Ectodermal cell (in vitro differentiated cells): ENCODE measurements at regions not wholly inside any gene's neighbourhood (a gene's known extent, or its start where the extent isn't known, plus 50 kb on each side); places are given as distances from the start of the nearest gene placed in this dataset.

Experiments
- H3K27ac ChIP-seq: 2 replicates; pipeline ENCODE4 v1.7.0; 2013; ENCODE audit warnings: mild to moderate bottlenecking, low read depth, low read length; ENCODE audit not compliant: insufficient read depth, poor library complexity, severe bottlenecking
- H3K27me3 ChIP-seq: 2 replicates; pipeline ENCODE4 v1.7.0; 2013; ENCODE audit warnings: mild to moderate bottlenecking, low read length; ENCODE audit not compliant: insufficient read depth, control insufficient read depth, poor library complexity, severe bottlenecking
- H3K36me3 ChIP-seq: one replicate; pipeline ENCODE4 v1.7.0; 2013; ENCODE audit warnings: low read length; ENCODE audit not compliant: control insufficient read depth, insufficient read depth
- H3K4me1 ChIP-seq: one replicate; pipeline ENCODE4 v1.7.0; 2013; ENCODE audit warnings: low read length; ENCODE audit not compliant: control insufficient read depth, insufficient read depth
- H3K4me3 ChIP-seq: 2 replicates; pipeline ENCODE4 v1.7.0; 2013; ENCODE audit warnings: low read depth, low read length, control low read depth; ENCODE audit not compliant: insufficient read depth
- H3K9me3 ChIP-seq: 2 replicates; pipeline ENCODE4 v1.7.0; 2013; ENCODE audit warnings: mild to moderate bottlenecking, low read length, moderate library complexity; ENCODE audit not compliant: control insufficient read depth
- WGBS, 2 experiments: methylation state at CpG; one replicate each; pipeline ENCODE4 v1.1.7; 2013; ENCODE audit warnings: missing lambda C conversion rate in 2 of 2; 5-methylcytosine and 5-hydroxymethylcytosine counted together

GRCh38 chr18:37717656-37718055 lies 152.1 kb upstream of the CELF4 start:
- Histone ChIP-seq H3K9me3 (no peaks in the 10 kb centered on the region), H3K4me1 (no peaks in the 10 kb centered on the region)
- 89 to 94% methylated on average over 2 of the region's 2 CpGs for WGBS, 2 experiments

GRCh38 chr18:37717098-37717497 lies 151.5 kb upstream of the CELF4 start:
- Histone ChIP-seq H3K27ac (no peak overlapping the region), H3K4me3 (no peak overlapping the region)
- 91 to 94% methylated on average over 2 of the region's 2 CpGs for WGBS, 2 experiments

More at GRCh38 chr18:37717656-37718055, 152.1 kb upstream of the CELF4 start:
- H3K27ac ChIP-seq, result no peak overlapping the region
- no peaks in the 10 kb centered on the region for H3K36me3 ChIP-seq
- H3K4me3 ChIP-seq, result no peak overlapping the region
- no peaks in the 10 kb centered on the region for H3K27me3 ChIP-seq

GRCh38 chr18:37716106-37716735 lies 150.6 kb upstream of the CELF4 start:
- Histone ChIP-seq H3K27ac (no peak overlapping the region), H3K4me3 (no peak overlapping the region), H3K36me3 (no peaks in the 10 kb centered on the region), H3K9me3 (no peaks in the 10 kb centered on the region), H3K27me3 (no peaks in the 10 kb centered on the region), H3K4me1 (no peaks in the 10 kb centered on the region)
- 96 to 97% methylated on average over 4 to 5 of the region's 5 CpGs for WGBS, 2 experiments

More at GRCh38 chr18:37717098-37717497, 151.5 kb upstream of the CELF4 start:
- Histone ChIP-seq H3K36me3 (no peaks in the 10 kb centered on the region), H3K4me1 (no peaks in the 10 kb centered on the region), H3K27me3 (no peaks in the 10 kb centered on the region), H3K9me3 (no peaks in the 10 kb centered on the region)

GRCh38 chr18:37714691-37715090 lies 149.1 kb upstream of the CELF4 start:
- Histone ChIP-seq H3K4me1 (no peaks in the 10 kb centered on the region), H3K27ac (no peak overlapping the region), H3K36me3 (no peaks in the 10 kb centered on the region), H3K9me3 (no peaks in the 10 kb centered on the region), H3K27me3 (no peaks in the 10 kb centered on the region), H3K4me3 (no peak overlapping the region)
- 90 to 97% methylated on average over 2 to 3 of the region's 3 CpGs for WGBS, 2 experiments

GRCh38 chr18:37712776-37713175 lies 147.2 kb upstream of the CELF4 start:
- no peak overlapping the region for H3K4me3 ChIP-seq
- H3K9me3 ChIP-seq, result no peaks in the 10 kb centered on the region
- no peaks in the 10 kb centered on the region for H3K4me1 ChIP-seq
- no peaks in the 10 kb centered on the region for H3K27me3 ChIP-seq
- H3K36me3 ChIP-seq, result no peaks in the 10 kb centered on the region
- no peak overlapping the region for H3K27ac ChIP-seq

GRCh38 chr18:37711766-37712505 lies 146.3 kb upstream of the CELF4 start:
- Histone ChIP-seq H3K27ac (no peak overlapping the region), H3K4me1 (no peaks in the 10 kb centered on the region), H3K36me3 (no peaks in the 10 kb centered on the region), H3K9me3 (no peaks in the 10 kb centered on the region), H3K4me3 (no peak overlapping the region), H3K27me3 (no peaks in the 10 kb centered on the region)
- 94 to 95% methylated on average over 4 of the region's 4 CpGs for WGBS, 2 experiments

- H3K27me3 ChIP-seq, result no peaks in the 10 kb centered on the region
- WGBS, 2 experiments, result 86 to 91% methylated on average over 1 of the region's 1 CpG
- no peaks in the 10 kb centered on the region for H3K36me3 ChIP-seq
Measured at GRCh38 chr18:37710726-37711125, 145.1 kb upstream of the CELF4 start.

GRCh38 chr18:37709740-37710139 lies 144.1 kb upstream of the CELF4 start:
- Histone ChIP-seq H3K36me3 (no peaks in the 10 kb centered on the region), H3K4me1 (no peaks in the 10 kb centered on the region), H3K9me3 (no peaks in the 10 kb centered on the region), H3K27ac (no peak overlapping the region), H3K4me3 (no peak overlapping the region), H3K27me3 (no peaks in the 10 kb centered on the region)
- 62% methylated on average over 2 of the region's 2 CpGs for WGBS, 2 experiments

More at GRCh38 chr18:37710726-37711125, 145.1 kb upstream of the CELF4 start:
- no peaks in the 10 kb centered on the region for H3K9me3 ChIP-seq
- H3K4me1 ChIP-seq, result no peaks in the 10 kb centered on the region
- no peak overlapping the region for H3K27ac ChIP-seq
- no peak overlapping the region for H3K4me3 ChIP-seq

- no peaks in the 10 kb centered on the region for H3K9me3 ChIP-seq
- no peaks in the 10 kb centered on the region for H3K27me3 ChIP-seq
- H3K36me3 ChIP-seq, result no peaks in the 10 kb centered on the region
- H3K27ac ChIP-seq, result no peak overlapping the region
- H3K4me3 ChIP-seq, result no peak overlapping the region
- 82 to 92% methylated on average over 5 to 7 of the region's 7 CpGs for WGBS, 2 experiments
- no peaks in the 10 kb centered on the region for H3K4me1 ChIP-seq
Measured at GRCh38 chr18:37705016-37705415, 139.4 kb upstream of the CELF4 start.

- Histone ChIP-seq H3K4me3 (no peak overlapping the region), H3K9me3 (no peaks in the 10 kb centered on the region), H3K4me1 (no peaks in the 10 kb centered on the region), H3K27ac (no peak overlapping the region), H3K36me3 (no peaks in the 10 kb centered on the region), H3K27me3 (no peaks in the 10 kb centered on the region)
- WGBS, 2 experiments, result 87 to 96% methylated on average over 2 of the region's 2 CpGs
Measured at GRCh38 chr18:37702841-37703240, 137.2 kb upstream of the CELF4 start.
